Fibroblast of peridontal ligament (primary cell): ENCODE measurements at regions not wholly inside any gene's neighbourhood (a gene's known extent, or its start where the extent isn't known, plus 50 kb on each side); places are given as distances from the start of the nearest gene placed in this dataset.
"Not testable (repeated sequence)": the region's sequence is repeated elsewhere in the genome, so short reads cannot be mapped to it uniquely, and the experiment has no call there.

Experiments used
- DNase-seq: peaks from one replicate; pipeline ENCODE4 v3.0.0-alpha.2; 2010; ENCODE audit errors: extremely low read depth

- no peak for DNase-seq
Observed at GRCh38 chr2:239746559-239747246, 278.4 kb downstream of the NDUFA10 start.

GRCh38 chr2:239745386-239746227, 279.5 kb downstream of the NDUFA10 start:
- DNase-seq, result no peak

- DNase-seq, result no peak
Observed at GRCh38 chr2:239744706-239745340, 280.3 kb downstream of the NDUFA10 start.

GRCh38 chr2:239743206-239743605, 281.9 kb downstream of the NDUFA10 start:
- DNase-seq, result no peak

GRCh38 chr2:239742377-239742776, 282.8 kb downstream of the NDUFA10 start:
- no peak for DNase-seq

GRCh38 chr2:239739206-239739605, 285.9 kb downstream of the NDUFA10 start:
- no peak for DNase-seq

GRCh38 chr2:239738159-239738558, 287.0 kb downstream of the NDUFA10 start:
- DNase-seq, result no peak

- no peak for DNase-seq
Observed at GRCh38 chr2:239737144-239737463, 288.0 kb downstream of the NDUFA10 start.

- no peak for DNase-seq
Observed at GRCh38 chr2:239736358-239737143, 288.6 kb downstream of the NDUFA10 start.

GRCh38 chr2:239735829-239736357, 289.2 kb downstream of the NDUFA10 start:
- DNase-seq, result no peak

- no peak for DNase-seq
Observed at GRCh38 chr2:239735131-239735828, 289.9 kb downstream of the NDUFA10 start.

- DNase-seq, result no peak
Observed at GRCh38 chr2:239734436-239735005, 290.6 kb downstream of the NDUFA10 start.

- no peak for DNase-seq
Observed at GRCh38 chr2:239732666-239733010, 292.5 kb downstream of the NDUFA10 start.

- DNase-seq, result no peak
Observed at GRCh38 chr2:239731998-239732665, 293.0 kb downstream of the NDUFA10 start.

- no peak for DNase-seq
Observed at GRCh38 chr2:239731422-239731821, 293.7 kb downstream of the NDUFA10 start.

GRCh38 chr2:239730897-239731296, 294.2 kb downstream of the NDUFA10 start:
- no peak for DNase-seq

- not testable (repeated sequence) for DNase-seq
Observed at GRCh38 chr2:239730567-239730882, 294.6 kb downstream of the NDUFA10 start.

GRCh38 chr2:239729681-239730566, 295.2 kb downstream of the NDUFA10 start:
- no peak for DNase-seq

GRCh38 chr2:239729151-239729550, 296.0 kb downstream of the NDUFA10 start:
- DNase-seq, result no peak
